GM12892 (cell line): ENCODE measurements at regions not wholly inside any gene's neighbourhood (a gene's known extent, or its start where the extent isn't known, plus 50 kb on each side); places are given as distances from the start of the nearest gene placed in this dataset.

Source experiments
- POLR2AphosphoS5 ChIP-seq: IDR thresholded peaks from 2 replicates; pipeline ENCODE4 v1.6.1; 2011; ENCODE audit warnings: low read depth, low read length, control low read depth
- TAF1 ChIP-seq: IDR thresholded peaks from 2 replicates; pipeline ENCODE4 v1.6.1; 2011; ENCODE audit warnings: low read depth, mild to moderate bottlenecking, control low read depth, low read length, borderline replicate concordance

GRCh38 chr15:98556321-98556720, 92.0 kb upstream of the IGF1R start:
- TF ChIP-seq POLR2AphosphoS5 (no peak), TAF1 (no peak)
